GM23338 (cell line): ENCODE measurements at regions not wholly inside any gene's neighbourhood (a gene's known extent, or its start where the extent isn't known, plus 50 kb on each side); places are given as distances from the start of the nearest gene placed in this dataset.

Experiments used
- CREB1 ChIP-seq: fragments of 250-450 bp; sonication (Bioruptor Pico); IDR thresholded peaks from 2 replicates; pipeline ENCODE4 v1.5.0; 2020; ENCODE audit warnings: low read depth, mild to moderate bottlenecking, moderate library complexity
- CTCF ChIP-seq, 2 experiments: fragments of 200-600 bp in 1 of 2; sonication (generic) in 1 of 2; conservative IDR thresholded peaks; 2 replicates each; pipeline versions ENCODE4 v1.5.1 to v1.6.1; 2016 to 2017; ENCODE audit warnings: antibody characterized with exemption in 2 of 2, low read depth in 2 of 2, mild to moderate bottlenecking in 2 of 2, moderate library complexity in 1 of 2
- EZH2 ChIP-seq: fragments of 200-600 bp; sonication (generic); IDR thresholded peaks from one replicate; pipeline ENCODE4 v1.8.0; 2017; ENCODE audit warnings: antibody characterized with exemption, mild to moderate bottlenecking, low read depth; ENCODE audit not compliant: unreplicated experiment
- EZH2phosphoT487 ChIP-seq: fragments of 200-600 bp; sonication (generic); IDR thresholded peaks from one replicate; pipeline ENCODE4 v1.8.1; 2018; ENCODE audit warnings: antibody characterized with exemption; ENCODE audit not compliant: unreplicated experiment
- POLR2AphosphoS5 ChIP-seq: IDR thresholded peaks from 2 replicates; pipeline ENCODE4 v1.6.1; 2016; ENCODE audit warnings: antibody characterized with exemption, low read depth
- REST ChIP-seq: IDR thresholded peaks from one replicate; pipeline ENCODE4 v1.6.1; 2018; ENCODE audit warnings: antibody characterized with exemption; ENCODE audit not compliant: unreplicated experiment
- STAT1 ChIP-seq: IDR thresholded peaks from one replicate; pipeline ENCODE4 v1.6.1; 2016; ENCODE audit warnings: antibody characterized with exemption; ENCODE audit not compliant: unreplicated experiment
- ZNF114 ChIP-seq: fragments of 250-450 bp; sonication (Bioruptor Pico); IDR thresholded peaks from 2 replicates; pipeline ENCODE4 v1.5.0; 2020; ENCODE audit warnings: mild to moderate bottlenecking, moderate library complexity
- ZNF331 ChIP-seq: fragments of 250-450 bp; sonication (Bioruptor Pico); IDR thresholded peaks from 2 replicates; pipeline ENCODE4 v1.5.0; 2020; ENCODE audit warnings: low read depth, mild to moderate bottlenecking, moderate library complexity

DNA sequence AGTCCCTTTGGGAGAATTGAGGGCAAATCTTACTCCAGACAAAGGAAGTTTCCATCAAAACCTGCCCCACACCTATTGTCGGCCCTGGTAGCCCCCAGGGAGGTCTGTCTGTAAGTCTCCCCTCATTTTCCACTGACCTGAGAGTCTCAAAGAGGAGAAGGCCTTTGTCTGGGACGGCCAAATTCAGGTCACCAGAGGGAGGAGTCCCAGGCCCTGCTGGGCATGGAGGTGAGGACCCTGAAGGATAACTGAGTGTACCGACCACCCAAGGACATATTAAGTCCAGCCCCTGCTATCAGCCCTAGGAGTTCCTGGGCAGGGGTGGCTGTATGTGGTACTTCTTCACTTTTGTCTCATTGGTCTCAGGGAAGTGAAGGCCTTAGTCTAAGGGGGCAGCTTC, 229.9 kb downstream of the FGF13 start:
- no peak for TF ChIP-seq CREB1 (CRISPR knock-in tag)
- TF ChIP-seq EZH2 = no peak
- TF ChIP-seq CTCF (conservative IDR thresholded peaks at IDR 0.05; ENCODE audit: low read depth in 2 of 2) = no peak
- TF ChIP-seq POLR2AphosphoS5 = no peak
- TF ChIP-seq EZH2phosphoT487 = no peak
- no peak for TF ChIP-seq ZNF331 (CRISPR knock-in tag)
- no peak for TF ChIP-seq REST
- no peak for TF ChIP-seq ZNF114 (CRISPR knock-in tag)
- no peak for TF ChIP-seq STAT1
